Astrocyte (in vitro differentiated cells and primary cell): ENCODE measurements at regions not wholly inside any gene's neighbourhood (a gene's known extent, or its start where the extent isn't known, plus 50 kb on each side); places are given as distances from the start of the nearest gene placed in this dataset.

ENCODE experiments used
- DNase-seq: peaks from one replicate; pipeline ENCODE4 v3.0.0-alpha.2; 2010; ENCODE audit warnings: low read depth
- FAIRE-seq: peaks from 2 replicates; lab custom pipeline; 2011; peaks lifted over from hg19 to GRCh38; lab: Jason Lieb, UNC
- H2AFZ ChIP-seq: 2 replicates; pipeline ENCODE4 v1.6.0; 2012; ENCODE audit warnings: low read depth, low read length, inconsistent platforms
- H3K27ac ChIP-seq: 2 replicates; pipeline ENCODE4 v1.5.1; 2011; ENCODE audit warnings: low read depth, low read length, inconsistent platforms
- H3K27me3 ChIP-seq: 2 replicates; pipeline ENCODE4 v1.6.0; 2011; ENCODE audit warnings: low read length, inconsistent platforms; ENCODE audit not compliant: insufficient read depth
- H3K36me3 ChIP-seq: 2 replicates; pipeline ENCODE4 v1.5.1; 2011; ENCODE audit warnings: low read length, inconsistent platforms; ENCODE audit not compliant: insufficient read depth
- H3K4me1 ChIP-seq: 2 replicates; pipeline ENCODE4 v1.5.1; 2011; ENCODE audit warnings: low read length, inconsistent platforms; ENCODE audit not compliant: insufficient read depth
- H3K4me2 ChIP-seq: 2 replicates; pipeline ENCODE4 v1.6.0; 2012; ENCODE audit warnings: low read length, inconsistent platforms
- H3K4me3 ChIP-seq: 2 replicates; pipeline ENCODE4 v1.5.1; 2011; ENCODE audit warnings: low read depth, mild to moderate bottlenecking, low read length, inconsistent platforms; ENCODE audit not compliant: insufficient read depth
- H3K79me2 ChIP-seq: 2 replicates; pipeline ENCODE4 v1.6.0; 2012; ENCODE audit warnings: mild to moderate bottlenecking, low read length, inconsistent platforms; ENCODE audit not compliant: insufficient read depth
- H3K9ac ChIP-seq: 2 replicates; pipeline ENCODE4 v1.6.0; 2012; ENCODE audit warnings: mild to moderate bottlenecking, low read length, inconsistent platforms
- H3K9me3 ChIP-seq: 2 replicates; pipeline ENCODE4 v1.5.1; 2012; ENCODE audit warnings: low read depth, mild to moderate bottlenecking, low read length, inconsistent platforms; ENCODE audit not compliant: insufficient read depth
- H4K20me1 ChIP-seq: 2 replicates; pipeline ENCODE4 v1.6.0; 2012; ENCODE audit warnings: low read length, inconsistent platforms; ENCODE audit not compliant: insufficient read depth
- H3K27ac Mint-ChIP-seq: one replicate; pipeline ENCODE4 v1.8.0; 2021; ENCODE audit warnings: mild to moderate bottlenecking, mixed read lengths; ENCODE audit not compliant: unreplicated experiment
- H3K27me3 Mint-ChIP-seq: one replicate; pipeline ENCODE4 v1.8.0; 2021; ENCODE audit warnings: low read depth, mixed read lengths; ENCODE audit not compliant: unreplicated experiment
- H3K36me3 Mint-ChIP-seq: one replicate; pipeline ENCODE4 v1.8.0; 2021; ENCODE audit warnings: low read depth, mixed read lengths; ENCODE audit not compliant: unreplicated experiment
- H3K4me1 Mint-ChIP-seq: one replicate; pipeline ENCODE4 v1.8.0; 2021; ENCODE audit warnings: low read depth, mixed read lengths; ENCODE audit not compliant: unreplicated experiment
- H3K4me3 Mint-ChIP-seq: one replicate; pipeline ENCODE4 v1.8.0; 2021; ENCODE audit warnings: mild to moderate bottlenecking, moderate library complexity, mixed read lengths; ENCODE audit not compliant: unreplicated experiment
- H3K9me3 Mint-ChIP-seq: one replicate; pipeline ENCODE4 v1.8.0; 2021; ENCODE audit warnings: mild to moderate bottlenecking, mixed read lengths; ENCODE audit not compliant: unreplicated experiment
- CTCF ChIP-seq: IDR thresholded peaks from 2 replicates; pipeline ENCODE4 v1.5.1; 2011; ENCODE audit warnings: low read depth, mild to moderate bottlenecking, inconsistent platforms, low read length, moderate library complexity; ENCODE audit not compliant: insufficient read depth
- EZH2 ChIP-seq: IDR thresholded peaks from 2 replicates; pipeline ENCODE4 v1.6.1; 2012; ENCODE audit warnings: mild to moderate bottlenecking, low read length, inconsistent platforms; ENCODE audit not compliant: insufficient read depth

DNA sequence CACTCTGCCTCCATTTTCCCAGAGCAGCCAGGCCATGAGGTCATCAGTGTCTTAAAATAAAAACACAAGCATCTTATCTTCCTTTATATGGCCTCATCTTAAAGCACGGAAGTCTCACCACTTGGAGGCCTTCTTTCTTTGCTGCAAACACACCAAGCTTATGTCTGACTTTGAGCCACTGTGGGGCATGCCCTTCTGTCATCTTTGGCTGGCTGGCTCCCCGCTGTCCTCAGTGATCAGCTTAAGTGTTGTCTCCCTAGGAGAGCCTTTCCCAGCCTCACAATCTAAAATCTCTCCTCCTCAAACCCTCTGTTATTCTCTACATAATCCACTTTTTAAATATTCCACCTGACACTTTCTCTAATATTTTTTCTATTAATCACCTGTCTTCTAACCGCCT lies 191.6 kb upstream of the TTC29 start:
- TF ChIP-seq CTCF (no peak), EZH2 (no peak)
- H3K27me3 ChIP-seq: no peaks in the 10 kb centered on the region
- no peak overlapping the region for H3K4me3 ChIP-seq
- H3K4me1 ChIP-seq: no peaks in the 10 kb centered on the region
- no peak overlapping the region for H3K9ac ChIP-seq
- no peaks in the 10 kb centered on the region for H3K36me3 Mint-ChIP-seq
- H3K27ac ChIP-seq: no peak overlapping the region
- no peak overlapping the region for H3K4me3 Mint-ChIP-seq
- no peak overlapping the region for H3K27ac Mint-ChIP-seq
- H3K9me3 Mint-ChIP-seq: no peaks in the 10 kb centered on the region
- H2AFZ ChIP-seq: no peak overlapping the region
- no peaks in the 10 kb centered on the region for H3K79me2 ChIP-seq
- H3K27me3 Mint-ChIP-seq: no peaks in the 10 kb centered on the region
- no peaks in the 10 kb centered on the region for H4K20me1 ChIP-seq
- no peaks in the 10 kb centered on the region for H3K36me3 ChIP-seq
- no peak for FAIRE-seq
- H3K4me1 Mint-ChIP-seq: peaks cover 11% of the 10 kb centered on the region
- no peak for DNase-seq
- H3K9me3 ChIP-seq: no peaks in the 10 kb centered on the region
- H3K4me2 ChIP-seq: no peak overlapping the region

DNA sequence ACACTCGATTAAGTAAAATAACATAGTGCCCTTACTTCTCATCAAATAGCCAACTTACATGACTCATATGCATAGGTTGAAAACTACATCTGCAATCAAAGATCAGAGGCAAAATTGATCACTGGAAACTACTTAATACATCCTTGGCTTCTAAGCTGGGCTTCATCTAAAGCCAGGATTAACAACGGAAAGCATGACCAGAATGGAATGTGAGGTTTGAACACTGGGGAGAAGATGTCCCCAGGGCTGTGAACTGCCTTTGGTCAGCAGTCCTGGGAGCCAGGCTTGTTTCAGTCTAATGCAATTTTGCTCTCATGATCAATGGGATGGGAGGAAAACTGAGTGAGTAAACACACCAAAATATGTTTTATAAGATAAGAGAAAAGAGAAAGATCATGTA lies 192.5 kb upstream of the TTC29 start:
- H3K9me3 Mint-ChIP-seq: no peaks in the 10 kb centered on the region
- no peaks in the 10 kb centered on the region for H4K20me1 ChIP-seq
- H3K4me1 Mint-ChIP-seq: peaks cover 11% of the 10 kb centered on the region
- DNase-seq (no peak), FAIRE-seq (no peak)
- H3K36me3 Mint-ChIP-seq: no peaks in the 10 kb centered on the region
- no peak overlapping the region for H3K4me3 ChIP-seq
- no peaks in the 10 kb centered on the region for H3K79me2 ChIP-seq
- H2AFZ ChIP-seq: no peak overlapping the region
- no peak overlapping the region for H3K27ac ChIP-seq
- no peak overlapping the region for H3K4me3 Mint-ChIP-seq
- no peaks in the 10 kb centered on the region for H3K27me3 ChIP-seq
- no peak overlapping the region for H3K9ac ChIP-seq
- no peaks in the 10 kb centered on the region for H3K4me1 ChIP-seq
- no peaks in the 10 kb centered on the region for H3K27me3 Mint-ChIP-seq
- TF ChIP-seq CTCF (no peak), EZH2 (no peak)
- no peaks in the 10 kb centered on the region for H3K9me3 ChIP-seq
- no peaks in the 10 kb centered on the region for H3K36me3 ChIP-seq
- H3K4me2 ChIP-seq: no peak overlapping the region
- H3K27ac Mint-ChIP-seq: no peak overlapping the region

DNA sequence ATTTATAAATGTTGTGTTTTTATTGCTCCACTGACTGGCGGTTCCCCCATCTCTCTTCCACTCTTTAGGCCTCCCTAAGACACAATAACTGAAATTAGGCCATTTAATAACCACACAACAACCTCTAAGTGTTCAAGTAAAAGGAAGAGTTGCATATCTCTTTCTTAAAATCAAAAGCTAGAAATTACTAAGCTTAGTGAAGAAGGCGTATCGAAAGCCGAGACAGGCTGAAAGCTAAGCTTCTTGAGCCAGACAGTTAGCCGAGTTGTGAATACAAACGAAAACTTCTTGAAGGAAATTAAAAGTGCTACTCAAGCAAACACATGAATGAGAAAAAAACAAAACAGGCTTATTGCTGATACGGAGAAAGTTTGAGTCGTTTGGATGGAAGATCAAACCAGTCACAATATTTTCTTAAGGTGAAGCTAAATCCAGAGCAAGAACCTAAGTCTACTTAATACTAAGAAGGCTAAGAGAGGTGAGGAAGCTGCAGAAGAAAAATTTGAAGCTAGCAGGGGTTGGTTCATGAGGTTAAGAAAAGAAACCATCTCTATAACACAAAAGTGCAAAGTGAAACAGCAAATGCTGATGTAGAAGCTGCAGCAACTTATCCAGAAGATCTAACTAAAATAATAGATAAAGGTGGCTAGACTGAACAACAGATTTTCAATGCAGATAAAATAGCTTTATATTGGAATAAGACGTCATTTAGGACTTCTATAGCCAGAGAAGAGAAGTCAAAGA lies 194.0 kb upstream of the TTC29 start:
- Histone ChIP-seq H3K4me2 (no peak overlapping the region), H3K4me1 (no peaks in the 10 kb centered on the region), H3K27me3 (no peaks in the 10 kb centered on the region), H3K27ac (no peak overlapping the region), H4K20me1 (no peaks in the 10 kb centered on the region), H3K79me2 (no peaks in the 10 kb centered on the region), H2AFZ (no peak overlapping the region), H3K4me3 (no peak overlapping the region), H3K9me3 (no peaks in the 10 kb centered on the region), H3K9ac (no peak overlapping the region), H3K36me3 (no peaks in the 10 kb centered on the region)
- Mint-ChIP-seq H3K27me3 (no peaks in the 10 kb centered on the region), H3K9me3 (no peaks in the 10 kb centered on the region), H3K4me3 (no peak overlapping the region), H3K36me3 (no peaks in the 10 kb centered on the region), H3K27ac (no peak overlapping the region), H3K4me1 (peaks cover 10% of the 10 kb centered on the region)
- TF ChIP-seq CTCF: no peak
- no peak for TF ChIP-seq EZH2
- no peak for DNase-seq
- no peak for FAIRE-seq
